Rectal smooth muscle tissue (tissue), 1 donor: ENCODE measurements at regions not wholly inside any gene's neighbourhood (a gene's known extent, or its start where the extent isn't known, plus 50 kb on each side); places are given as distances from the start of the nearest gene placed in this dataset.
"Not testable (repeated sequence)": the region's sequence is repeated elsewhere in the genome, so short reads cannot be mapped to it uniquely, and the experiment has no call there.

Experiments
- H3K27ac ChIP-seq: one replicate; pipeline ENCODE4 v1.7.0; 2013; ENCODE audit warnings: low read depth, low read length, inconsistent platforms
- H3K27me3 ChIP-seq: one replicate; pipeline ENCODE4 v1.7.0; 2013; ENCODE audit warnings: low read length; ENCODE audit not compliant: control insufficient read depth, insufficient read depth
- H3K36me3 ChIP-seq: one replicate; pipeline ENCODE4 v1.7.0; 2013; ENCODE audit warnings: low read length; ENCODE audit not compliant: control insufficient read depth, insufficient read depth
- H3K4me1 ChIP-seq: one replicate; pipeline ENCODE4 v1.7.0; 2013; ENCODE audit warnings: low read length; ENCODE audit not compliant: control insufficient read depth, insufficient read depth
- H3K4me3 ChIP-seq: one replicate; pipeline ENCODE4 v1.7.0; 2013; ENCODE audit warnings: low read length
- H3K9ac ChIP-seq: one replicate; pipeline ENCODE4 v1.7.0; 2013; ENCODE audit warnings: low read length

DNA sequence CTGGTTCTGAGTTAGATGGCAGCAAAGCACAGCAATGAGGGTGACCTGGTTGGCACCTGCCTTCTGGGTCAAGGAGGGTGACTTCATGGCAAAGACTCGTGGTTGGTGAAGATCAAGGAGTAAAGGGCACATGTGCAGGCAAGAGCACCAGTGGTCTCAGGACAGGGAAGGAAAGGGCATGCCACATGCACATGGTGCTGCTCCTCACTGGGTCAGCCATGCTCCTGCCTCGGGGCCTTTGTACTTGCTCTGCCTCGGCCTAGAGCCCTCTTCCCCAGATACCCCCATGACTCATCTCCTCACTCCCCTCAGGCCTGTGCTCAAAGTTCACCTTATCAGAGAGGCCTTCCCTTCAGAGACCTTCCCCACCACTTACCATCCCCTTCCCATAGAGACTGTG, 106.7 kb upstream of the KDM7A start:
- no peak overlapping the region for H3K27ac ChIP-seq
- no peaks in the 10 kb centered on the region for H3K27me3 ChIP-seq
- no peak overlapping the region for H3K9ac ChIP-seq

DNA sequence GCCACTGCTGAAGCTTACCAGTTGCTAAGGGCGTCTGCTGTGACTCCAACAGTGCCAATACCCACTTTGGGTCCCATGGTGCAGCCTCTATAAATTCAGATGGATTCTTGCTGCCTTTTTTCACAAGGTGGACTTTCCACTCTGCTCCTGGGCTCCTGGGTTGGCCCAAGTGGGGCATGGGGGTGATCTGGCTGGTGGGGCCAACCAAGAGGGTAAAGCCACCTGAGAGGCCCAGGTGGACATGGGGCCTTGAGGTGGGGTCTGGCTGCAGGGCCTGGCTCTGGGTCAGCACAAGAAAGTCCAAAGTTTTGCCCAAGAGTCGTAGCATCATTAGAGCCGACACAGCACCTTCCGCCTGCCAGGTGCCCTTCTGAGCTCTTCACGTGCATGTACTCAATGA, 105.2 kb upstream of the KDM7A start:
- Histone ChIP-seq H3K4me1 (no peaks in the 10 kb centered on the region), H3K9ac (no peak overlapping the region), H3K4me3 (no peak overlapping the region), H3K27me3 (no peaks in the 10 kb centered on the region), H3K36me3 (no peaks in the 10 kb centered on the region), H3K27ac (no peak overlapping the region)

More for the DNA sequence above, 106.7 kb upstream of the KDM7A start:
- no peak overlapping the region for H3K4me3 ChIP-seq
- H3K36me3 ChIP-seq = no peaks in the 10 kb centered on the region
- no peaks in the 10 kb centered on the region for H3K4me1 ChIP-seq

DNA sequence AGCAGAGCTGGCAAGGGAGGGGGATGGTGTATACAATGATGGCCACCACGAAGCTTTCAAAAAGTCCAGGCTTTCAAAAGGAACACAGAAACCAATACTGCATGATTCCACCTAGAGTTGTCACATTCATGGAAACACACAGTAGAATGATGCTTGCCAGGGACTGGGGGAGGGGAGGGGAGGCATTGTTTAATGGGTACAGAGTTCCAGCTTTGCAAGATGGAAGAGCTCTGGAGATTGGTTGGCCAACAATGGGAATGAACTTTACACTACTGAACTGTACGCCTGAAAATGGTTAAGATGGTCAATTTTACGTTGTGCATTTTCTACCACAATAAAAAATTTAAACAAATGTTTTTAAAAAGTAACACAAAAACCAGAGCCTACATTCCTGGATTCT, 104.5 kb upstream of the KDM7A start:
- Histone ChIP-seq H3K27ac (no peak overlapping the region), H3K4me3 (no peak overlapping the region), H3K9ac (no peak overlapping the region), H3K36me3 (no peaks in the 10 kb centered on the region), H3K4me1 (no peaks in the 10 kb centered on the region), H3K27me3 (no peaks in the 10 kb centered on the region)

DNA sequence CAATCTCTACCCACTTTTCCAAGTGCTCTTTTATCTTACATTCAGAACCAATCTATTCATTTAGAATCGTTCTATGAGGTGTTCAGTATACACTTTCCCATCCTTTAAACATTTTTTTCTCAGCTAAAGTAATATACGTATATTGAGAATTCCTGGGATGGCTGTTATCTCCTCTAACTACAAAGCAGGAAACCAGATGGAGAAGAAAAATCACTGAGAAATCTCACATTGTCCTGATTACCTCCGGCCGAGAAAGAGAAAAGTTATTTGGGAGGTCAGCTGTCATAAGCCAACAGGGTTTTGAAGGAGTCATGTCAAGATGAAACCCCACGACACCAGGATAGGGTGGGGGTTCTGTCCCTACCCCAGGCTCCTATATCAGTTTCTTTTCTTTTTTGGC, 99.2 kb upstream of the KDM7A start:
- Histone ChIP-seq H3K4me3 (no peak overlapping the region), H3K36me3 (no peaks in the 10 kb centered on the region), H3K4me1 (no peaks in the 10 kb centered on the region), H3K9ac (no peak overlapping the region), H3K27me3 (no peaks in the 10 kb centered on the region), H3K27ac (no peak overlapping the region)

DNA sequence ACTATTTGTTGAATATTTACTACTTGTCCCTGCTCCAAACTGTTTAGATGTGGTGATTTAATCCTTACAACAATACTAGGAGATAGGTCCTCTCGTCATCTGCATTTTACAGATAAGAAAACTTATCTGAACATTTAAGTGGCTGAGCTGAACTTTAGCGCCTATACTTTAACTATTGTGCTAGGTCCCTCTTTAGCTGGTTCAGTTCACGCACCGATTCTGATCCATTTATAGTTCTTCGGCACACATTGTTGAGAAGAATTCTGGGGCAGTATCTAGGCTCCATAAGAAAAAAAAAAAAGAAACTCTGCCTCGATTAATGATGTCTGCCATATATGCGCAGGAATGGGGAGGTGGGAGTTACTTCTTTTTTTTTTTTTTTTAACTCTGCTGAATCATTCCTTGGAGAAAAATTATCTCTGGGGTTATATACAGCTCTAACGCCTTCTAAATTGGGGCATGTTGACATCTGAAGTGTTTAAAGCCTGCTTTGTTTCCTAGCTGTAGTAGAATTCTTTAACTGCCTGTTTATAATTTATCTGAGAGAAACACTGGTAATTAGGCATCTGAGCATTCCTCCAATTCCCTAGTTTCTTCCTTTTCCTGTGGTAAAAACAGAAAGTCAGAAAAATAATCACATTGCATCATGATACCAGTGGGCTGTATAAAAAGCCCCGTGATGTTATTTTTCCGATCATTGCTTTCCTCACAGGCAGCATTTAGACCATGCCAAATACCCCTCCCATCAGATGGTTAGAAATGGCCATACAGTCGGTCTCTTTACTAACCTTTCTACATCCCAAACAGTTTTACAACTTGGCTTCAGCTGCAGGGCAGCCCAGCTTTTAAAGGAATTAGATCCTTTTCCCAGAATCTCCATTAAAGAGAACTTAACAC, 98.5 kb upstream of the KDM7A start:
- H3K27ac ChIP-seq = no peak overlapping the region
- H3K36me3 ChIP-seq = no peaks in the 10 kb centered on the region
- H3K4me3 ChIP-seq = no peak overlapping the region
- H3K27me3 ChIP-seq = no peaks in the 10 kb centered on the region
- no peak overlapping the region for H3K9ac ChIP-seq
- H3K4me1 ChIP-seq = no peaks in the 10 kb centered on the region

DNA sequence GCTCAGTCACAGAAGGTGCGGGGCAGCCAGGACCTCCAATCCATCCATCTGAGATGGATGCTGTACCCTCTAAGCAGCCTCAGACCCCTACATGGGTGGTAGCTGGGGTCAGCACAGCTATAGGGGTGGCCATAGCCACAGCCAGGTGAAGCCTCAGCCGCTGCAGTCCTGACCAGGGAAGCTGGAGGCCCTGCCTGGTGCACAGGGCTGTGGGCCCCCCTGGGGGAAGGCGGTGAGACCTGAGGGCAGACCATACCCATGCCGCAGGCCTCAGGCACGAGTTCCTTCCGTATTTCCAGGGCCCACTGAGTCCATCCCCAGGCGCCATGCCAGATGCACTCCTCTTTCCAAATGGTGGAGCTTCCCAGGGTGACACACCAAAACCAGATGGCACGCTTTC, 96.6 kb upstream of the KDM7A start:
- Histone ChIP-seq H3K9ac (no peak overlapping the region), H3K36me3 (no peaks in the 10 kb centered on the region), H3K27me3 (no peaks in the 10 kb centered on the region), H3K4me1 (no peaks in the 10 kb centered on the region), H3K27ac (no peak overlapping the region), H3K4me3 (no peak overlapping the region)

DNA sequence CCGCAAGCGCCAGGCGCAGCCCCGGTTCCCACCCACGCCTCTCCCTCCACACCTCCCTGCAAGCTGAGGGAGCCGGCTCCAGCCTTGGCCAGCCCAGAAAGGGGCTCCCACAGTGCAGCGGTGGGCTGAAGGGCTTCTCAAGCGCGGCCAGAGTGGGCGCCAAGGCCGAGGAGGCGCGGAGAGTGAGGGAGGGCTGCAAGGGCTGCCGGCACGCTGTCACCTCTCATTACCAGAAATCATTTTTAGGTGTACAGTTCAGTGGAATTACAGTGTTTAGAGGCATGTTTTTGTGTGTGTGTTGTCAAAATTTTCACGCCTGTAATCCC, 94.8 kb upstream of the KDM7A start:
- H3K9ac ChIP-seq, H3K27ac ChIP-seq, H3K27me3 ChIP-seq, H3K4me3 ChIP-seq, H3K36me3 ChIP-seq, H3K4me1 ChIP-seq: not testable (repeated sequence)

DNA sequence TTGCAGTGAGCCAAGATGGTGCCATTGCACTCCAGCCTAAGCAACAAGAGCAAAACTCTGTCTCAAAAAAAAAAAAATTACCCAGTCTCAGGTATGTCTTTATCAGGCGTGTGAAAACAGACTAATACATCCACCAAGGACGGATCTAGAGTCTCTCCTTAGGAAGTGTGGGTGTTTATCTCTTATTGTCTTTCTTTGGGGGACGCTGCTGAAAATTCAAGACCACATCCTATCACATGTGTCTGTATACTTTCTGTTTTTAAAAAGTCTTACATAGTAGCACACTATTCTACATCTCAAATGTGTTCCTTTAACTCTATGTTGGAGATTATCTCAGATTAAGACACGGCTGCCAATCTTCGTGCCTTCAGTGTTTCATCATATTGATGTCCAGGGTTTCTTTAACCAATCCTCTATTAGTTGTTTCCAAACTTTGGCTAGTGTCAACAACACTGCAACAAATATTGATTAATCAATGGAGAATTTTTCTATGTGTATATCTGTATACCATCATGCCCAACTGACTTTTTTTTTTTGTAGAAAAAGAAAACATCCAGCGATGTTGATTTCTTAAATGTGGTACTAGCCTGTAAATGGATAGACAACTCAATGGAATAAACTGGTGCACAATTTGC, 92.3 kb upstream of the KDM7A start:
- H3K9ac ChIP-seq = no peak overlapping the region
- no peaks in the 10 kb centered on the region for H3K27me3 ChIP-seq
- no peak overlapping the region for H3K4me3 ChIP-seq
- no peak overlapping the region for H3K27ac ChIP-seq
- no peaks in the 10 kb centered on the region for H3K36me3 ChIP-seq
- H3K4me1 ChIP-seq = no peaks in the 10 kb centered on the region

DNA sequence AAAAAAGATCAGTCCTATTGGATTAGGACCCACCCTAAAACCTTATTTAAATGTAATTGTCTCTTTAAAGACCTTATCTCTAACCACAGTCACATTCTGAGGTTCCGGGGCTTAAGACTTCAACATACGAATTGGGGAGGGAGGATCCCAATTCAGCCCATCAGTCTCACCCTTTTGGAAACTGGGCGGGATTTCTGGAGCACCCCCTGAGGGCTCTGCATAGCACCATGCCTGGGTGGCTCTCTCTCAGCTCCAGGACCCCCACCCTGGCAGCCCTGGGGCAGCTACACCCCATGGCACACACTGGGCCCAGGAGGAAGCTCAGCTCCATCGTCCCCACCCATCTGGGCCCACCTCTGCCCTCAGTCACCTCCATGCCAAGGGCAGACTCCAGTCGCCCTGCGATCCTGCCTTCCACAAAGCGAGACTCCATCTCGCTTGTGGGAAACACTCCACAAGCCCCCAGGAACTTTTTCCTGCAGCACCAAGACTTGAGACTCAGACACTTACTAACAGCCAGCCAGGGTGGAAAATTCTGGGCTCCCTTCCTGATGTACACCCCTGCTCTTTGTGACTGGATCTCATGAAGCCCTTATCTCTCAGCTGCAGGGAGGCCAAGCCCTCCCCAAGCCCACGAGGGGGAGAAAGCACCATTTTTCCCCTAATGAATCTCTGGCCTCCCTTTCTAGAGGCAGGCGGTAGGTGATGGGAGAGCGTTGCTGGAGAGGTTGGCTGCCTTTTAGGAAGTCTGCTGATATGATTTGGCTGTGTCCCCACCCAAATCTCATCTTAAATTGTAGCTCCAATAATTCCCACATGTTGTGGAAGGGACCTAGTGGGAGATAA, 90.8 kb upstream of the KDM7A start:
- Histone ChIP-seq H3K27me3 (no peaks in the 10 kb centered on the region), H3K36me3 (no peaks in the 10 kb centered on the region), H3K27ac (no peak overlapping the region), H3K4me1 (no peaks in the 10 kb centered on the region), H3K4me3 (no peak overlapping the region), H3K9ac (no peak overlapping the region)

DNA sequence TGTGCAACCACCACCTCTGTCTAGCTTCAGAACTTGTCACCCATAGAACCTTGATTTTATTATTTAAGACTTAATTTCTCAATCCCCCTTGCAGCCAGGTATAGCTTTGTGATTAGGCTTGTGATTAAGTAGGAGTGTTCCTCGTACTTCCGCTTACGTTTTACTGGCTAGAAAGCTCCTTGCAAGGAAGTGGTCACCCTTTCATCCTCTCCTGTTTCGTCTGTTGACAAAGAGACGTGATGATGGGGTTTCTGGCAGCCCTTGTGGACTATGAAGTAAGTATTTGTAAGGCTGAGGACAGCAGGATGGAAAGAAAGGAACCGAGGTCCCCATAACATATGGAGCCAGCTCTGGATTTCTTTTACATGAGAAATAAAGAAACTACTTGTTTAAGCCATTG, 86.5 kb upstream of the KDM7A start:
- Histone ChIP-seq H3K27me3 (no peaks in the 10 kb centered on the region), H3K27ac (no peak overlapping the region), H3K36me3 (no peaks in the 10 kb centered on the region), H3K4me3 (no peak overlapping the region), H3K9ac (no peak overlapping the region), H3K4me1 (no peaks in the 10 kb centered on the region)

DNA sequence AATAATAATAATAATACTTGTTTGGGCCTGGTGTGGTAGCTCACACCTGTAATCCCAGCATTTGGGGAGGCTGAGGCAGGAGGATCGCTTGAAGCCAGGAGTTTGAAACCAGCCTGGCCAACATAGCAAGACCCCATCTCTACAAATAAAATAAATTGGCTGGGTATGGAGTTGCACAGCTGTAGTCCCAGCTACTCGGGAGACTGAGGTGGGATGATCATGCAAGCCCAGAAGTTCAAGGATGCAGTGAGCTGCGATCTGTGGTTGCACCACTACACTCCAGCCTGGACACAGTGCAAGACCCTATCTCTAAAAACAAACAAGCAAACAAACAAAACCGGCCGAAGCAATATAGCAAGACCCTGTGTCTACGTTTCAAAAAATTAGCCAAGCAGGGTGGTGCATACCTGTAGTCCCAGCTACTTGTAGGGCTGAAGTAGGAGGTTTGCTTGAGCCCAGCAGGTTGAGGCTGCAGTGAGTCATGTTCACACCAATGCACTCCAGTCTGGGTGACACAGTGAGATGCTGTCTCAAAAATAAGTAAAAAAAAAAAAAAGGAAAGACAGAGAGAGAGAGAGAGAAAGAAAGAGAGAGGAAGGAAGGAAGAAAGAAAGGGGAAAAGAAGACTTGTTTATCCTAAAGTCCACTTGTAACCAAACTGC, 85.6 kb upstream of the KDM7A start:
- Histone ChIP-seq H3K27ac (no peak overlapping the region), H3K9ac (no peak overlapping the region), H3K36me3 (no peaks in the 10 kb centered on the region), H3K27me3 (no peaks in the 10 kb centered on the region), H3K4me1 (no peaks in the 10 kb centered on the region), H3K4me3 (no peak overlapping the region)

DNA sequence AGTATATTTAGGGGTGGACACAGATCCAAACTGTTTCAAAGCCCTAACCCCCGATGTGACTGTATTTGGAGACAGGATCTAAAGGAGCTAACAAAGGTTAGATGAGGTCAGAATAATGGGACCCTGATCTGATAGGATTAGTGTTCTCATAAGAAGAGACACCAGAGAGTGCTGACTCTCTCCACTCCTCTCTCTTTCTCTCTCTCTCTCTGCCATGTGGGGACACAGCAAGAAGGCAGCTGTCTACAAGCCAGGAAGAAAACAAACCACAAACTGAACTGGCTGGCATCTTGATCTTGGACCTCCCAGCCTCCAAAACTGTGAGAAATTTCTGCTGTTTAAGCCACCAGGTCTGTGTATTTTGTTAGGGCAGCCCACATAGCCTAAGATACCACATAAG, 84.7 kb upstream of the KDM7A start:
- no peak overlapping the region for H3K9ac ChIP-seq
- H3K27me3 ChIP-seq = no peaks in the 10 kb centered on the region
- no peaks in the 10 kb centered on the region for H3K4me1 ChIP-seq
- H3K36me3 ChIP-seq = no peaks in the 10 kb centered on the region
- H3K27ac ChIP-seq = no peak overlapping the region
- H3K4me3 ChIP-seq = no peak overlapping the region
